OCI-LY3 (cell line): ENCODE measurements at regions not wholly inside any gene's neighbourhood (a gene's known extent, or its start where the extent isn't known, plus 50 kb on each side); places are given as distances from the start of the nearest gene placed in this dataset.

Experiments used
- H2AFZ ChIP-seq: fragments of 200-600, 300-600 bp; shearing (Covaris generic); 2 replicates; pipeline ENCODE4 v1.6.0; 2014; ENCODE audit warnings: antibody characterized with exemption, low read depth, low read length
- H3K27ac ChIP-seq: fragments of 200-600, 300-600 bp; sonication (generic); 2 replicates; pipeline ENCODE4 v1.5.1; 2014; ENCODE audit warnings: mild to moderate bottlenecking, low read length, moderate library complexity, mixed read lengths
- H3K27me3 ChIP-seq: fragments of 200-600, 300-600 bp; sonication (generic); 2 replicates; pipeline ENCODE4 v1.6.1; 2014; ENCODE audit warnings: low read depth, low read length, mixed read lengths
- H3K36me3 ChIP-seq: fragments of 200-600, 300-600 bp; sonication (generic); replicated peaks from 2 replicates; pipeline ENCODE3; 2014; ENCODE audit warnings: low read depth, low read length, mixed read lengths
- H3K4me1 ChIP-seq: fragments of 300-600, 200-600 bp; sonication (generic); 2 replicates; pipeline ENCODE4 v1.6.1; 2014; ENCODE audit warnings: low read length, mixed read lengths
- H3K4me2 ChIP-seq: fragments of 200-600, 300-600 bp; sonication (generic); 2 replicates; pipeline ENCODE4 v1.6.1; 2014; ENCODE audit warnings: low read length, mixed read lengths
- H3K4me3 ChIP-seq: fragments of 300-600, 200-600 bp; sonication (generic); 2 replicates; pipeline ENCODE4 v1.5.1; 2014; ENCODE audit warnings: antibody characterized with exemption, mild to moderate bottlenecking, low read length, moderate library complexity
- H3K79me2 ChIP-seq: fragments of 300-600, 200-600 bp; shearing (Covaris generic); 2 replicates; pipeline ENCODE4 v1.6.1; 2014; ENCODE audit warnings: mild to moderate bottlenecking, low read length, mixed read lengths
- H3K9ac ChIP-seq: fragments of 300-600, 200-600 bp; shearing (Covaris generic); 2 replicates; pipeline ENCODE4 v1.6.0; 2014; ENCODE audit warnings: mild to moderate bottlenecking, low read length, moderate library complexity
- H3K9me3 ChIP-seq: fragments of 200-600, 300-600 bp; shearing (Covaris generic); 2 replicates; pipeline ENCODE4 v1.6.1; 2014; ENCODE audit warnings: low read length, mixed read lengths; ENCODE audit not compliant: insufficient read depth
- H4K20me1 ChIP-seq: fragments of 200-600, 300-600 bp; sonication (generic); 2 replicates; pipeline ENCODE4 v1.6.1; 2016; ENCODE audit warnings: low read length, mixed read lengths; ENCODE audit not compliant: insufficient read depth
- EZH2phosphoT487 ChIP-seq: fragments of 200-600 bp; shearing (Covaris generic); IDR thresholded peaks from 2 replicates; pipeline ENCODE4 v1.6.1; 2018; ENCODE audit warnings: antibody characterized with exemption, mixed run types, low read depth
- TF ChIP-seq, protein P1 (sequence below): fragments of 200-600, 300-600 bp; sonication (generic); IDR thresholded peaks from 2 replicates; pipeline ENCODE4 v1.5.1; 2014; ENCODE audit warnings: antibody characterized with exemption, low read length, low read depth

DNA sequence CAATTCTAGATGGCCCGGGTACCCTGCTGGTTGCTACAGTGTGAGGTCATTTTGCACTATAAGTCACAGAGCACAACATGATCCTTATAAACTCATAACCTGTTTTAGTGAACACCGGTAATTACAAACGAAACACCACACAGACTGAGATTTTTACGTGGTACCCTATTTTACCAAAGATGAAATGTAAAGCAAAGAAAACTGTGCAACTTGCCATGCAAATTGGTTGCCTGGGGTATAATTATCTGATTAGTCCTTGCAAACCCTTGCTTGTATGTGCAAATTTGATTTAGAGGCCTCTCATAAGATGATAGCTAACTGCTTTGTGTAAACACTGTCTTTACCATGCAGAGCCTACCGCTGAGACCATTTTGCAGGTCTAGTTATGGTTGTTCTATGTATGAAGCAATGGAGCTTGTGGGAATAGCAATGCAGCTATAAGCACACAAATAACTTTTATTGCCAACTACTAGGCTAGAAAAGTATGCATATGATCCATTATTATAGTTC, 372.1 kb upstream of the FAR2 start:
- Histone ChIP-seq H3K79me2 (no peaks in the 10 kb centered on the region), H3K9ac (no peak overlapping the region), H3K4me2 (no peak overlapping the region), H2AFZ (no peak overlapping the region), H3K27me3 (no peaks in the 10 kb centered on the region), H4K20me1 (no peaks in the 10 kb centered on the region), H3K4me1 (peaks cover 8% of the 10 kb centered on the region), H3K9me3 (no peaks in the 10 kb centered on the region), H3K4me3 (no peak overlapping the region), H3K27ac (no peak overlapping the region), H3K36me3 (no peaks in the 10 kb centered on the region)
- TF ChIP-seq, protein P1, sequence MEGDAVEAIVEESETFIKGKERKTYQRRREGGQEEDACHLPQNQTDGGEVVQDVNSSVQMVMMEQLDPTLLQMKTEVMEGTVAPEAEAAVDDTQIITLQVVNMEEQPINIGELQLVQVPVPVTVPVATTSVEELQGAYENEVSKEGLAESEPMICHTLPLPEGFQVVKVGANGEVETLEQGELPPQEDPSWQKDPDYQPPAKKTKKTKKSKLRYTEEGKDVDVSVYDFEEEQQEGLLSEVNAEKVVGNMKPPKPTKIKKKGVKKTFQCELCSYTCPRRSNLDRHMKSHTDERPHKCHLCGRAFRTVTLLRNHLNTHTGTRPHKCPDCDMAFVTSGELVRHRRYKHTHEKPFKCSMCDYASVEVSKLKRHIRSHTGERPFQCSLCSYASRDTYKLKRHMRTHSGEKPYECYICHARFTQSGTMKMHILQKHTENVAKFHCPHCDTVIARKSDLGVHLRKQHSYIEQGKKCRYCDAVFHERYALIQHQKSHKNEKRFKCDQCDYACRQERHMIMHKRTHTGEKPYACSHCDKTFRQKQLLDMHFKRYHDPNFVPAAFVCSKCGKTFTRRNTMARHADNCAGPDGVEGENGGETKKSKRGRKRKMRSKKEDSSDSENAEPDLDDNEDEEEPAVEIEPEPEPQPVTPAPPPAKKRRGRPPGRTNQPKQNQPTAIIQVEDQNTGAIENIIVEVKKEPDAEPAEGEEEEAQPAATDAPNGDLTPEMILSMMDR = no peak
- no peak for TF ChIP-seq EZH2phosphoT487

DNA sequence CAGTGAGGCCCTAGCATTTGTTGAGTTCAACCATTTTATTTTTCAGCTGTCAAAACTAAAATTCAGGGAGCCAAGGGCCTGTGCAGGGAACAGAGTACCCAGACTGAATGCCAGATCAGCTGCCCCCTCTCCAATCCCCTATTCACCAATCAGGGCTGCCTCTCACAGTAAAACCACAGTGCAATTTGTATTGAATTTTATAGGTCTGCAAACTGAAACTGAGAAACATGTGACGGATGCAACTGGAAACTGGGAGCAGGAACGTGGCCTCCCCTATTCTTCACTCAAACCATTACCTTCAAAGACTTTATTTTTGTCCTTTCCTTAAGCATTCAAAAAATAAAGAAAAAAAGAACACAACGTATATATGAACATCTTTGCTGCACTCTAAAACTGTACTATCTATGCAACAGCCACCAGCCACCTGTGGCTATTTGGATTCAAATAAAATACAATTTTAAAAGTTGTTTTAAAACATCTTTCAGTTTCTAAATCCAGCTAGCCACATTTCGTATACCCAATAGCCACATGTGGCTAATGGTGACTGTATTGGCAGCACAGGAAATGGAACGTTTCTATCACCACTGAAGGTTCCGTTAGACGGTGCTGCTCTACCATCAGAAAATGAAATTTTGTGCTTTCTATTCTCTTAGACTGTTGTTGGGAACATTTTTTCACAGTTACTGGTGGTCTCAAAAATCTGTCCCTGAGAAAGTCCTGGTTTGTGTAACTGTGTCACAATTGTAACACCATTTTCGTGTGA, 371.3 kb upstream of the FAR2 start:
- H2AFZ ChIP-seq = peak overlapping the region; percentile 48; the same call in 1 of the 2 replicates
- H3K4me3 ChIP-seq = no peak overlapping the region
- TF ChIP-seq, protein P1 = no peak
- TF ChIP-seq EZH2phosphoT487 = no peak

DNA sequence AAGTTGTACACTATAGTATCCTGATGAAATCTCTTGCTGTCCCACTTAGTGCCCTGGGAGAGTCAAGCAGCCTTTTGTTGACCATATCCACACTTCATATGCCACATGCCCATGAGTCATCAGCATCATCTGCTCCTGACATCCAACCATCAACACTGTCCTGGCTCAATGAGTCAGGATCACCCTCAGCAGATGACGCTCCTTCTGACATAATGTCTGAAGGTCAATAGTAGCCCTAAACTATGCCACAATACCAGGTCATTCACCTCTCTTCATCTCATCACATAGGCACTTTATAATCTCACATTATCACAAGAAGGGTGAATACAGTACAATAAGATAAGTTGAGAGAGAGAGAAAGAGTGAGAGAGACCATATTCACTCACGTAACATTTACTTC, 369.0 kb upstream of the FAR2 start:
- no peak overlapping the region for H2AFZ ChIP-seq
- no peak overlapping the region for H3K4me2 ChIP-seq
- H3K4me1 ChIP-seq = peaks cover 8% of the 10 kb centered on the region
- H3K27ac ChIP-seq = no peak overlapping the region
- H4K20me1 ChIP-seq = no peaks in the 10 kb centered on the region
- no peak overlapping the region for H3K4me3 ChIP-seq
- no peaks in the 10 kb centered on the region for H3K79me2 ChIP-seq
- H3K27me3 ChIP-seq = no peaks in the 10 kb centered on the region
- H3K9ac ChIP-seq = no peak overlapping the region
- H3K36me3 ChIP-seq = no peaks in the 10 kb centered on the region
- TF ChIP-seq, protein P1 = no peak
- no peak for TF ChIP-seq EZH2phosphoT487
- no peaks in the 10 kb centered on the region for H3K9me3 ChIP-seq

More for the DNA sequence above, 371.3 kb upstream of the FAR2 start:
- H3K9ac ChIP-seq = no peak overlapping the region
- H3K36me3 ChIP-seq = no peaks in the 10 kb centered on the region
- H4K20me1 ChIP-seq = no peaks in the 10 kb centered on the region
- H3K79me2 ChIP-seq = no peaks in the 10 kb centered on the region
- H3K27ac ChIP-seq = no peak overlapping the region
- no peaks in the 10 kb centered on the region for H3K27me3 ChIP-seq
- peaks cover 8% of the 10 kb centered on the region for H3K4me1 ChIP-seq
- H3K9me3 ChIP-seq = no peaks in the 10 kb centered on the region
- H3K4me2 ChIP-seq = peak overlapping the region; percentile 30; the same call in 1 of the 2 replicates

DNA sequence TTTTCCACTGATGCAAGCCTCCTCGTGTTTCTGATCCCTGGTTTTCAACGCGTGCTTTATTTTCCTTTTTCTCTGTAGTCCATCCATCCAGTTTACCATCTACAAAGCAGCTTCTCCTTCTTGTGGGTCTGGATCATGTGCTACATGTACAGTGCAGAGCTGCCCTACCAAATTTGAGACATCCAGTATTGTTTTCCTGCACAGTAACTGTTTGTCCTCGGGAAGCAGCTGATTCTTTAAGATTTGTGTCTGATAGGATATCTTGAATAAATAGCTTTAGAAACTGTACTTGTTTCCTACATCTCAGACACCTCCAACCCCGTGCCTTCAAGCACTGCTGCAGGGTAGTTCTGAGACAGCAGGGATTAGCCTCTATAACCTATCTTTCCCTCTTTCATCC, 368.1 kb upstream of the FAR2 start:
- H2AFZ ChIP-seq = no peak overlapping the region
- H3K27me3 ChIP-seq = no peaks in the 10 kb centered on the region
- no peak overlapping the region for H3K27ac ChIP-seq
- H3K9ac ChIP-seq = no peak overlapping the region
- no peak overlapping the region for H3K4me3 ChIP-seq
- H3K4me1 ChIP-seq = peaks cover 8% of the 10 kb centered on the region
- H3K36me3 ChIP-seq = no peaks in the 10 kb centered on the region
- no peaks in the 10 kb centered on the region for H3K9me3 ChIP-seq
- TF ChIP-seq, protein P1 = no peak
- no peak for TF ChIP-seq EZH2phosphoT487
- no peak overlapping the region for H3K4me2 ChIP-seq
- no peaks in the 10 kb centered on the region for H4K20me1 ChIP-seq
- H3K79me2 ChIP-seq = no peaks in the 10 kb centered on the region
